ENCODE measurements at regions not wholly inside any gene's neighbourhood (a gene's known extent, or its start where the extent isn't known, plus 50 kb on each side); places are given as distances from the start of the nearest gene placed in this dataset.

- TF ChIP-seq POLR2AphosphoS5 (IDR thresholded peaks at IDR 0.05; ENCODE audit: low read depth), result no peak
- no peak for TF ChIP-seq CTCF (conservative IDR thresholded peaks at IDR 0.05; ENCODE audit: low read depth in 2 of 2)
- no peak for TF ChIP-seq EZH2 (IDR thresholded peaks at IDR 0.05; ENCODE audit: low read depth, unreplicated experiment)
- TF ChIP-seq CREB1 (CRISPR knock-in tag; IDR thresholded peaks at IDR 0.05; ENCODE audit: low read depth), result no peak
- TF ChIP-seq EZH2phosphoT487 (IDR thresholded peaks at IDR 0.05; ENCODE audit: unreplicated experiment), result no peak
- no peak for TF ChIP-seq REST (IDR thresholded peaks at IDR 0.05; ENCODE audit: unreplicated experiment)
- no peak for TF ChIP-seq NANOG (IDR thresholded peaks at IDR 0.05; ENCODE audit: borderline replicate concordance)
- TF ChIP-seq ZNF331 (CRISPR knock-in tag; IDR thresholded peaks at IDR 0.05; ENCODE audit: low read depth), result no peak
These were observed 114.2 kb downstream of the IRX1 start for GRCh38 chr5:3709717-3710348.

Measured in GM23338 (cell line).